DOHH2 (cell line): ENCODE measurements at regions not wholly inside any gene's neighbourhood (a gene's known extent, or its start where the extent isn't known, plus 50 kb on each side); places are given as distances from the start of the nearest gene placed in this dataset.

ENCODE experiments used
- H3F3A ChIP-seq: fragments of 200-600 bp; sonication (generic), shearing (Covaris generic); 2 replicates; pipeline ENCODE4 v1.6.0; 2016; ENCODE audit warnings: antibody characterized with exemption, mild to moderate bottlenecking; ENCODE audit not compliant: control insufficient read depth, insufficient read depth
- H3K27ac ChIP-seq: fragments of 200-600 bp; sonication (generic); 2 replicates; pipeline ENCODE4 v1.5.1; 2014; ENCODE audit warnings: low read depth, mild to moderate bottlenecking, low read length, moderate library complexity
- H3K27me3 ChIP-seq: fragments of 200-600 bp; sonication (generic); 2 replicates; pipeline ENCODE4 v1.6.1; 2014; ENCODE audit warnings: mild to moderate bottlenecking, low read length, mixed read lengths; ENCODE audit not compliant: control insufficient read depth
- H3K36me3 ChIP-seq: fragments of 200-600 bp; sonication (generic); 2 replicates; pipeline ENCODE4 v1.6.1; 2014; ENCODE audit warnings: mild to moderate bottlenecking, low read length, moderate library complexity, mixed read lengths; ENCODE audit not compliant: control insufficient read depth
- H3K4me1 ChIP-seq: fragments of 200-600 bp; sonication (generic); 2 replicates; pipeline ENCODE4 v1.6.1; 2014; ENCODE audit warnings: mild to moderate bottlenecking, low read length, mixed read lengths; ENCODE audit not compliant: control insufficient read depth
- H3K4me2 ChIP-seq: fragments of 200-600 bp; sonication (generic); 2 replicates; pipeline ENCODE4 v1.6.0; 2014; ENCODE audit warnings: mild to moderate bottlenecking, low read length, moderate library complexity
- H3K4me3 ChIP-seq: fragments of 200-600 bp; sonication (generic); 2 replicates; pipeline ENCODE4 v1.5.1; 2014; ENCODE audit warnings: mild to moderate bottlenecking, low read length, mixed read lengths
- H3K79me2 ChIP-seq: fragments of 200-600 bp; sonication (generic); 2 replicates; pipeline ENCODE4 v1.6.1; 2014; ENCODE audit warnings: mild to moderate bottlenecking, low read length, mixed read lengths; ENCODE audit not compliant: control insufficient read depth
- H3K9me2 ChIP-seq: fragments of 200-600 bp; sonication (generic); replicated peaks from 2 replicates; pipeline ENCODE4 v1.6.1; 2014; ENCODE audit warnings: mild to moderate bottlenecking, low read length, mixed read lengths; ENCODE audit not compliant: control insufficient read depth
- H3K9me3 ChIP-seq: fragments of 200-600 bp; sonication (generic); 2 replicates; pipeline ENCODE4 v1.6.1; 2014; ENCODE audit warnings: antibody characterized with exemption, low read length, mixed read lengths; ENCODE audit not compliant: control insufficient read depth, insufficient read depth
- H4K20me1 ChIP-seq: fragments of 200-600 bp; sonication (generic); 2 replicates; pipeline ENCODE4 v1.6.0; 2014; ENCODE audit warnings: low read depth, mild to moderate bottlenecking, antibody characterized with exemption, low read length, moderate library complexity; ENCODE audit not compliant: control insufficient read depth, insufficient read depth
- CTCF ChIP-seq: fragments of 200-600 bp; sonication (generic); IDR thresholded peaks from one replicate; pipeline ENCODE4 v1.5.1; 2014; ENCODE audit warnings: antibody characterized with exemption, mild to moderate bottlenecking, low read depth, low read length; ENCODE audit not compliant: poor library complexity, severe bottlenecking
- EZH2phosphoT487 ChIP-seq: fragments of 200-600 bp; sonication (generic); IDR thresholded peaks from 2 replicates; pipeline ENCODE4 v1.6.1; 2017; ENCODE audit warnings: borderline replicate concordance, mild to moderate bottlenecking, antibody characterized with exemption, low read length, moderate library complexity, mixed read lengths

DNA sequence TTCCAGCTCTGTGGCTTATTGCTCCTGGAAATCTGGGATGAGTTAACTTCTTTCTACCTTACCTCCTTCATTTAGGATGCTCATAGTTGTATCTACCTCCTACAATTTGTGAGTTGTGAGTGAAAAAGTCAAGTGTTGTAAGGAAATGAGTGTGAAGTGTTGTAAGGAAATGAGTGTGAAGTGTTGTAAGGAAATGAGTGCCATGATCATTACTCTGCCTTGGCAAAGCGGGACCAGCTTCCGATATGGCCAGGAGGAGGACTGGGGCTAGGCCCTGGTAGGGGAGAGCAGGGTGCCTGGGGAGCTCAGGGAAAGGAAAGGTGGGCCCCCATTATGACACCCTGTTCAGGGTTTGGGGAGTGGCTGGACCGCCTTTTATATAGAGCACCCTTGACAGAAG is 435.2 kb downstream of the FGF9 start:
- TF ChIP-seq CTCF (no peak), EZH2phosphoT487 (no peak)
- no peaks in the 10 kb centered on the region for H4K20me1 ChIP-seq
- no peaks in the 10 kb centered on the region for H3K79me2 ChIP-seq
- H3K4me3 ChIP-seq, result no peak overlapping the region
- no peak overlapping the region for H3K27ac ChIP-seq
- H3F3A ChIP-seq, result no peaks in the 10 kb centered on the region
- H3K4me2 ChIP-seq, result no peak overlapping the region
- H3K9me3 ChIP-seq, result peaks cover 4% of the 10 kb centered on the region; the same call in 1 of the 2 replicates
- no peaks in the 10 kb centered on the region for H3K9me2 ChIP-seq
- H3K36me3 ChIP-seq, result no peaks in the 10 kb centered on the region
- H3K4me1 ChIP-seq, result no peaks in the 10 kb centered on the region
- no peaks in the 10 kb centered on the region for H3K27me3 ChIP-seq

DNA sequence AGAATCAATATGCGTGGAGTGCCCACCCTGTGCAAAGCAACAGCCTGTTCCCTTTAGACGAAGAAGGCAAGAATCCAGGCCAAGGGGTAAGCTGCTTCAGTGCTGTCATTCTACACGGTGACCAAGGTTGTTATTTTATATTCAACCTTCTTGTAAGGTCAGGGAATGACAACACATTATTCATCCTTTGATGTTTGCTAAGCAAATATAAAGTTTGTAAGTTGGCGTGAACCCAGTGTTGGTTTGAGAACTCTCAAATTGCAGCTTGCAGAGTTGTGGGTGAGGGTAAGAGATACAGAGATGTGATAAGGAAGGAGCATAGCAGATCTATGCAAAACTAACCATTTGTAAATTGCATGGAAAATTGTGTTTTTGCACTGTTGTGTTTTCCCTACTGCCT is 436.7 kb downstream of the FGF9 start:
- no peak overlapping the region for H3K4me3 ChIP-seq
- no peaks in the 10 kb centered on the region for H3K36me3 ChIP-seq
- no peaks in the 10 kb centered on the region for H3F3A ChIP-seq
- H3K27ac ChIP-seq, result no peak overlapping the region
- H3K79me2 ChIP-seq, result no peaks in the 10 kb centered on the region
- TF ChIP-seq CTCF, result no peak
- no peak for TF ChIP-seq EZH2phosphoT487
- H3K4me1 ChIP-seq, result no peaks in the 10 kb centered on the region
- no peaks in the 10 kb centered on the region for H3K9me2 ChIP-seq
- peaks cover 4% of the 10 kb centered on the region; the same call in 1 of the 2 replicates for H3K9me3 ChIP-seq
- no peak overlapping the region for H3K4me2 ChIP-seq
- H3K27me3 ChIP-seq, result no peaks in the 10 kb centered on the region
- no peaks in the 10 kb centered on the region for H4K20me1 ChIP-seq

GRCh38 chr13:22108283-22108942 is 437.5 kb downstream of the FGF9 start:
- no peak for TF ChIP-seq EZH2phosphoT487
- TF ChIP-seq CTCF, result no peak
- Histone ChIP-seq H3K79me2 (no peaks in the 10 kb centered on the region), H3K4me1 (no peaks in the 10 kb centered on the region), H3K4me3 (no peak overlapping the region), H3K27me3 (no peaks in the 10 kb centered on the region), H3K27ac (no peak overlapping the region), H3K4me2 (no peak overlapping the region), H3K9me3 (peaks cover 4% of the 10 kb centered on the region; the same call in 1 of the 2 replicates), H4K20me1 (no peaks in the 10 kb centered on the region), H3F3A (no peaks in the 10 kb centered on the region), H3K9me2 (no peaks in the 10 kb centered on the region), H3K36me3 (no peaks in the 10 kb centered on the region)
